HEK293 (cell line): ENCODE measurements at regions not wholly inside any gene's neighbourhood (a gene's known extent, or its start where the extent isn't known, plus 50 kb on each side); places are given as distances from the start of the nearest gene placed in this dataset.

Source experiments
- CTCF ChIP-seq: fragments of 450-650 bp; formaldehyde crosslinking; IDR thresholded peaks from 2 replicates; pipeline ENCODE4 v1.5.1; 2016; ENCODE audit warnings: missing biosample characterization, missing genetic modification characterization
- PRDM10 ChIP-seq: fragments of 450-650 bp; formaldehyde crosslinking; IDR thresholded peaks from 2 replicates; pipeline ENCODE4 v1.5.1; 2016; ENCODE audit warnings: missing biosample characterization, missing genetic modification characterization
- ZBTB1 ChIP-seq: fragments of 450-650 bp; formaldehyde crosslinking; IDR thresholded peaks from 2 replicates; pipeline ENCODE4 v1.5.1; 2016; ENCODE audit warnings: missing biosample characterization, missing genetic modification characterization
- ZFP41 ChIP-seq: fragments of 450-650 bp; formaldehyde crosslinking; IDR thresholded peaks from 2 replicates; pipeline ENCODE4 v1.5.1; 2016; ENCODE audit warnings: missing biosample characterization, missing genetic modification characterization, borderline replicate concordance
- ZNF140 ChIP-seq: fragments of 450-650 bp; formaldehyde crosslinking; IDR thresholded peaks from 2 replicates; pipeline ENCODE4 v1.5.1; 2016; ENCODE audit warnings: missing biosample characterization, missing genetic modification characterization
- ZNF19 ChIP-seq: fragments of 450-650 bp; formaldehyde crosslinking; IDR thresholded peaks from 2 replicates; pipeline ENCODE4; 2016; ENCODE audit warnings: missing biosample characterization, missing genetic modification characterization, low read depth
- ZNF302 ChIP-seq: fragments of 450-650 bp; formaldehyde crosslinking; IDR thresholded peaks from 2 replicates; pipeline ENCODE4 v1.5.1; 2016; ENCODE audit warnings: missing biosample characterization, missing genetic modification characterization, low read depth
- ZNF621 ChIP-seq: fragments of 450-650 bp; formaldehyde crosslinking; IDR thresholded peaks from 2 replicates; pipeline ENCODE4 v1.5.1; 2017; ENCODE audit warnings: missing biosample characterization, missing genetic modification characterization
- TF ChIP-seq, protein P1 (sequence below): fragments of 450-650 bp; formaldehyde crosslinking; IDR thresholded peaks from 2 replicates; pipeline ENCODE4 v1.5.1; 2016; ENCODE audit warnings: missing biosample characterization, missing genetic modification characterization, low read depth

- TF ChIP-seq, protein P1, sequence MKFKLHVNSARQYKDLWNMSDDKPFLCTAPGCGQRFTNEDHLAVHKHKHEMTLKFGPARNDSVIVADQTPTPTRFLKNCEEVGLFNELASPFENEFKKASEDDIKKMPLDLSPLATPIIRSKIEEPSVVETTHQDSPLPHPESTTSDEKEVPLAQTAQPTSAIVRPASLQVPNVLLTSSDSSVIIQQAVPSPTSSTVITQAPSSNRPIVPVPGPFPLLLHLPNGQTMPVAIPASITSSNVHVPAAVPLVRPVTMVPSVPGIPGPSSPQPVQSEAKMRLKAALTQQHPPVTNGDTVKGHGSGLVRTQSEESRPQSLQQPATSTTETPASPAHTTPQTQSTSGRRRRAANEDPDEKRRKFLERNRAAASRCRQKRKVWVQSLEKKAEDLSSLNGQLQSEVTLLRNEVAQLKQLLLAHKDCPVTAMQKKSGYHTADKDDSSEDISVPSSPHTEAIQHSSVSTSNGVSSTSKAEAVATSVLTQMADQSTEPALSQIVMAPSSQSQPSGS (tag by site-specific recombination), result no peak
- TF ChIP-seq CTCF (tag by site-specific recombination), result no peak
- no peak for TF ChIP-seq ZFP41 (tag by site-specific recombination)
- no peak for TF ChIP-seq ZBTB1
- no peak for TF ChIP-seq ZNF621 (tag by site-specific recombination)
- TF ChIP-seq ZNF302 (tag by site-specific recombination), result no peak
- no peak for TF ChIP-seq PRDM10
- no peak for TF ChIP-seq ZNF19 (tag by site-specific recombination)
- TF ChIP-seq ZNF140, result no peak
These were observed 616.7 kb downstream of the MCTP2 start for GRCh38 chr15:94848054-94848453.
